Heart right ventricle (tissue), 16 donors: ENCODE measurements at regions not wholly inside any gene's neighbourhood (a gene's known extent, or its start where the extent isn't known, plus 50 kb on each side); places are given as distances from the start of the nearest gene placed in this dataset.
"Not testable (repeated sequence)": the region's sequence is repeated elsewhere in the genome, so short reads cannot be mapped to it uniquely, and the experiment has no call there.

Experiments used
- ATAC-seq, 8 donors: fragments of 200-7000 bp; cut with Tn5 transposase; one replicate each; pipeline ENCODE4 v1.9.1; 2020; ENCODE audit warnings: mild to moderate bottlenecking in 8 of 8, moderate library complexity in 8 of 8, moderate number of reproducible peaks in 1 of 8
- DNase-seq, 2 donors: peaks; one replicate each; pipeline ENCODE4 v3.0.0-alpha.2; 2020
- H3K27ac ChIP-seq, 10 donors: fragments of 200-600 bp; sonication (generic) in 2 of 10; one replicate each; pipeline versions ENCODE4 v1.5.0 to v1.8.0; 2020 to 2022; ENCODE audit warnings: mild to moderate bottlenecking in 3 of 10
- H3K27me3 ChIP-seq, 7 donors: fragments of 200-600 bp; one replicate each; pipeline ENCODE4 v1.8.0; 2021 to 2022; ENCODE audit warnings: mild to moderate bottlenecking in 2 of 7
- H3K36me3 ChIP-seq, 9 donors: fragments of 200-600 bp; sonication (generic) in 1 of 9; one replicate each; pipeline versions ENCODE4 v1.5.0 to v1.8.0; 2020 to 2022; ENCODE audit warnings: mild to moderate bottlenecking in 2 of 9
- H3K4me1 ChIP-seq, 9 donors: fragments of 200-600 bp; sonication (generic) in 1 of 9; one replicate each; pipeline versions ENCODE4 v1.5.0 to v1.8.0; 2020 to 2022; ENCODE audit warnings: mild to moderate bottlenecking in 4 of 9
- H3K4me3 ChIP-seq, 10 donors: fragments of 200-600 bp; sonication (generic) in 2 of 10; one replicate each; pipeline versions ENCODE4 v1.5.0 to v1.8.0; 2020 to 2022; ENCODE audit warnings: mild to moderate bottlenecking in 7 of 10, moderate library complexity in 2 of 10
- H3K9me3 ChIP-seq, 11 donors: fragments of 200-600 bp in 10 of 11; sonication (generic) in 2 of 11; one replicate each; pipeline versions ENCODE4 v1.5.0 to v1.8.0; 2013 to 2022; ENCODE audit warnings: mild to moderate bottlenecking in 2 of 11, control low read depth in 1 of 11, moderate library complexity in 1 of 11
- WGBS, 2 donors: extraction: QIAGEN DNeasy Blood & Tissue Kit; methylation state at CpG; one replicate each; pipeline ENCODE4 v1.1.7; 2013; ENCODE audit warnings: inconsistent platforms in 1 of 2; 5-methylcytosine and 5-hydroxymethylcytosine counted together
- intact Hi-C, 10 donors: fragments of 100-400 bp; cut with DNase I; formaldehyde crosslinking; loops; one replicate each; pipeline versions ENCODE4 v1.11.1 to v1.14.2; 2022
- TF ChIP-seq, protein P1 (sequence below), 9 donors: fragments of 200-600 bp; sonication (generic) in 2 of 9; IDR thresholded peaks; one replicate each; pipeline versions ENCODE4 v1.5.0 to v1.8.0; 2021 to 2022; ENCODE audit warnings: antibody characterized with exemption in 9 of 9, mild to moderate bottlenecking in 5 of 9, moderate library complexity in 1 of 9
- donor health status: Arrhythmogenic right ventricular cardiomyopathy.
- donor health status: ischemic (EF 13 %, LVEDD 7.1; RV severe dilation, severe dysfunction).
- donor health status: healthy with polysubstance abuse.
- donor health status: DM: no; HTN: yes; CAD: no.
- donor health status: DM: no; HTN: no; CAD: no.
- donor health status: ischemic (EF 25% LVEDD 6.9; RV normal size, moderate dysfunction).
- donor health status: ischemic (EF 25% LVEDD 5.7; RV mildly dilated, moderate dysfunction).
- donor health status: healthy.
- donor health status: DM: yes; HTN: yes; CAD: no.
- donor health status: Ischemic cardiomyopathy.
- donor health status: ischemic (EF 35%, LVEDD 5.7; RV mildly dilated, moderate dysfunction).
- donor health status: nonischemic (EF 11% LVEDD 7.7; RV severe dilation, severe dysfunction).
- donor health status: DM: yes; HTN: yes; CAD: no.
- donor health status: PGD.
- donor health status: ischemic (EF 29% LVEDD 5.4; RV normal size, mild dysfunction).
- donor health status: nonischemic (EF 23%, LVEDD 6.1; RV moderate dilation, normal function).

DNA sequence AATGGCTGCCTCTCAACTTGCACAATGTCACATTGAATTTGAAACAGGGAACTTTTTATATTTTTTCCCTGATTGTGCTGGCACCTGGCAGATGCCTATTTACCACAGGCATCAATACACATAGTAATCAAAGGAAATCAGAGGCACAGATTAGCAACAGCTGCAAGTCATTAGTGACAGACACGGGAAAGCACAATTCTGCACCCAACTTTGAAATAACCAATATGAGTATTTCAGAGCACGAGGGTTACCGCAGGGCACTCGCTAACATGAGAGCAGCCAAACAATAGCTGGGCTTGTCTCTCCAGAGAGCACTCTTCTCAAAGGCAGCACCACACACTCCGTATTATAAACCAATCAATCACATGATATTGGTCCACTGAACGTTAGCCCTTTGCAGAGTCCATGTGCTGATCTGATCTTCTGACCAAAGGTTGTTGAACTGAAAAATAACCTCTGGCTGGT, 149.5 kb downstream of the RNF144B start:
- Histone ChIP-seq H3K9me3 (peaks cover 0 to 2% (median 0%) of the 10 kb centered on the region in 11 donors), H3K4me3 (no peak overlapping the region), H3K4me1 (no peaks in the 10 kb centered on the region), H3K27ac (no peak overlapping the region), H3K36me3 (no peaks in the 10 kb centered on the region), H3K27me3 (peaks cover 0 to 32% (median 10%) of the 10 kb centered on the region in 7 donors)
- DNase-seq (no peak), ATAC-seq (no peak)
- intact Hi-C loops, result no loop called here
- TF ChIP-seq, protein P1, sequence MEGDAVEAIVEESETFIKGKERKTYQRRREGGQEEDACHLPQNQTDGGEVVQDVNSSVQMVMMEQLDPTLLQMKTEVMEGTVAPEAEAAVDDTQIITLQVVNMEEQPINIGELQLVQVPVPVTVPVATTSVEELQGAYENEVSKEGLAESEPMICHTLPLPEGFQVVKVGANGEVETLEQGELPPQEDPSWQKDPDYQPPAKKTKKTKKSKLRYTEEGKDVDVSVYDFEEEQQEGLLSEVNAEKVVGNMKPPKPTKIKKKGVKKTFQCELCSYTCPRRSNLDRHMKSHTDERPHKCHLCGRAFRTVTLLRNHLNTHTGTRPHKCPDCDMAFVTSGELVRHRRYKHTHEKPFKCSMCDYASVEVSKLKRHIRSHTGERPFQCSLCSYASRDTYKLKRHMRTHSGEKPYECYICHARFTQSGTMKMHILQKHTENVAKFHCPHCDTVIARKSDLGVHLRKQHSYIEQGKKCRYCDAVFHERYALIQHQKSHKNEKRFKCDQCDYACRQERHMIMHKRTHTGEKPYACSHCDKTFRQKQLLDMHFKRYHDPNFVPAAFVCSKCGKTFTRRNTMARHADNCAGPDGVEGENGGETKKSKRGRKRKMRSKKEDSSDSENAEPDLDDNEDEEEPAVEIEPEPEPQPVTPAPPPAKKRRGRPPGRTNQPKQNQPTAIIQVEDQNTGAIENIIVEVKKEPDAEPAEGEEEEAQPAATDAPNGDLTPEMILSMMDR (IDR thresholded peaks at IDR 0.05), result no peak
- WGBS, 2 donors, result 71 to 72% methylated on average over 6 of the region's 6 CpGs

DNA sequence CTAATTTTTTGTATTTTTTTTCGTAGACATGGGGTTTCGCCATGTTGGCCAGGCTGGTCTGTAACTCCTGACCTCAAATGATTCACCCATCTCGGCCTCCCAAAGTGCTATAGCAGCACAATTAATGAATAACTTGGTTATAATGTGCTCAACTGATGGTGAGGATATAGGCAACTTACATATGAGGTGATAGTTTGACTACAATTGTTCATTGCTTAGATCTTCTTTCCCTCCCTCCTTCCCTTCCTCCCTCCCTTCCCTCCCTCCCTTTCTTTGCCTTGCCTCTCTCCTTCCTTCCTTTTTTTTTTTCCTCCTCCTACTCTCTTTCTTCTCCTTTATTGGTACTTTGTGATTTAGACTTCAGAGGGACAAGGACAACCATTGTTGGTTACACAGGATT, 151.2 kb downstream of the RNF144B start:
- TF ChIP-seq, protein P1 (IDR thresholded peaks at IDR 0.05), result no peak
- Histone ChIP-seq H3K27me3 (peaks cover 0 to 32% (median 13%) of the 10 kb centered on the region in 7 donors), H3K4me1 (no peaks in the 10 kb centered on the region), H3K27ac (no peak overlapping the region), H3K36me3 (no peaks in the 10 kb centered on the region), H3K9me3 (peaks cover 0 to 8% (median 0%) of the 10 kb centered on the region in 11 donors), H3K4me3 (no peak overlapping the region)
- ATAC-seq (no peak), DNase-seq (no peak)
- WGBS, 2 donors, result 88 to 90% methylated on average over 3 of the region's 3 CpGs
- intact Hi-C loops, result no loop called here

DNA sequence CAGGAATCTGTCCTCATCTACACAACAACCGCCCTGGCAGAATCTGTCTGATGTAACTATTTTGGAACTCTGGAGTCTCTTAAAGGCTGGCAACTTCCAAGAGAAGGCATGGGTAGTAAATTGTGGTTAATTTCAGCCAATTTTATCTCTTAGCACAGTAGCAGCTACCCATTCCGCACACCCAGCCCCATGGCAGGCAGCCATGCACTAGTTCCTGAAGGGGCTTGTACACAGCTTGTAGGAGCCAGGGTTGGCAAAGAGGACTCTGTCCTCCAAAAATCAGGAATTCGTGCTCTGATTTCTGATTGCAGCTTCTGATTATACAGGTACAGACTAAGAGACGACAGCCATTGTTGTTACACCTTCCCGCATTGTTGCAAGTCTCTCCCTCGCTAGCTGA, 155.9 kb downstream of the RNF144B start:
- Histone ChIP-seq H3K27ac (no peak overlapping the region), H3K4me3 (no peak overlapping the region), H3K36me3 (no peaks in the 10 kb centered on the region), H3K9me3 (peaks cover 0 to 41% (median 14%) of the 10 kb centered on the region in 11 donors), H3K27me3 (peaks cover 0 to 5% (median 4%) of the 10 kb centered on the region in 7 donors), H3K4me1 (no peaks in the 10 kb centered on the region)
- DNase-seq, result no peak
- WGBS, 2 donors, result 80 to 83% methylated on average over 6 of the region's 6 CpGs
- intact Hi-C loops, result no loop called here
- no peak for ATAC-seq
- TF ChIP-seq, protein P1 (IDR thresholded peaks at IDR 0.05), result no peak

DNA sequence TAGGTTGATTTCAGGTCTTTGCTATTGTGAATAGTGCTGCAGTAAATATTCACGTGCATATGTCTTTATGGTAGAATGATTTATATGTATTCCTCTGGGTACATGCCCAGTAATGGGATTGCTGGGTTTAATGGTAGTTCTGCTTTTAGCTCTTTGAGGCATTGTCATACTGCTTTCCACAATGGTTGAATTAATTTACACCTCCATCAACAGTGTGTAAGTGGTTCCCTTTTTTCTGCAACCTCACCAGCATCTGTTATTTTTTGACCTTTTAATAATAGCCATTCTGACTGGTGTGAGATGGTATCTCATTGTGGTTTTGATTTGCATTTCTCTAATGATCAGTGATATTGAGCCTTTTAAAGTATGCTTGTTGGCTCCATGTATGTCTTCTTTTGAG, 158.0 kb downstream of the RNF144B start:
- intact Hi-C loops, H3K4me3 ChIP-seq, ATAC-seq, DNase-seq, H3K27ac ChIP-seq, H3K4me1 ChIP-seq, H3K27me3 ChIP-seq, H3K36me3 ChIP-seq: not testable (repeated sequence)
- 79 to 92% methylated on average over 1 of the region's 1 CpG for WGBS, 2 donors
- H3K9me3 ChIP-seq, result peaks cover 0 to 40% (median 14%) of the 10 kb centered on the region in 11 donors

DNA sequence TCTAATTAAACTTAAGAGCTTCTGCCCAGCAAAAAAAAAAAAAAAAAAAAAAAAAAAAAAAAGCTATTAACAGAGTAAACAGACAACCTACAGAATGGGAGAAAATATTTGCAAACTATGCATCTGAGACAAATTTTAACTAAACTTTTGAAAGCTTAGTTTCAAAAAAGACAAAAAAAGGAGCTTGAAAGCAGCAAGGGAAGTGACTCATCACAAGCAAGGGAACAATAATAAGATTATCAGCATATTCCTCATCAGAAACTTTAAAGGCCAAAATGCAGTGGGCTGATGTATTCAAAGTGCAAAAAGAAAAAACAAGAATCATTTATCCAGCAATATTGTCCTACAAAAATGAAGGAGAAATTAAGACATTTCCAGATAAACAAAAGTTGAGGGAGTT, 158.6 kb downstream of the RNF144B start:
- intact Hi-C loops, result no loop called here
- H3K4me1 ChIP-seq, result no peaks in the 10 kb centered on the region
- no peak overlapping the region for H3K27ac ChIP-seq
- peaks cover 0 to 40% (median 14%) of the 10 kb centered on the region in 11 donors for H3K9me3 ChIP-seq
- H3K4me3 ChIP-seq, result no peak overlapping the region
- no peaks in the 10 kb centered on the region for H3K36me3 ChIP-seq
- no peak for ATAC-seq
- no peak for DNase-seq
- TF ChIP-seq, protein P1 (IDR thresholded peaks at IDR 0.05), result no peak
- H3K27me3 ChIP-seq, result peaks cover 0 to 4% (median 0%) of the 10 kb centered on the region in 7 donors
